WTC11 (cell line): ENCODE measurements at regions not wholly inside any gene's neighbourhood (a gene's known extent, or its start where the extent isn't known, plus 50 kb on each side); places are given as distances from the start of the nearest gene placed in this dataset.

ENCODE experiments used
- ATF2 ChIP-seq: sonication (generic); formaldehyde crosslinking; IDR thresholded peaks from 2 replicates; pipeline ENCODE4 v1.8.1; 2022; ENCODE audit warnings: low read depth, missing genetic modification reagents, borderline replicate concordance
- ATF3 ChIP-seq: sonication (generic); formaldehyde crosslinking; conservative IDR thresholded peaks from 2 replicates; pipeline ENCODE4 v1.8.1; 2022; ENCODE audit warnings: mild to moderate bottlenecking, missing genetic modification reagents
- CREB1 ChIP-seq: sonication (generic); formaldehyde crosslinking; IDR thresholded peaks from 2 replicates; pipeline ENCODE4 v1.8.0; 2023; ENCODE audit warnings: mild to moderate bottlenecking, missing genetic modification reagents
- CTCF ChIP-seq: fragments of 200-600 bp; IDR thresholded peaks from 2 replicates; pipeline ENCODE4 v1.8.0; 2022; ENCODE audit warnings: antibody characterized with exemption
- ELF4 ChIP-seq: sonication (generic); formaldehyde crosslinking; IDR thresholded peaks from 2 replicates; pipeline ENCODE4 v1.8.1; 2022; ENCODE audit warnings: low read depth, mild to moderate bottlenecking, moderate library complexity, missing genetic modification reagents
- NFYB ChIP-seq: sonication (generic); formaldehyde crosslinking; conservative IDR thresholded peaks from 2 replicates; pipeline ENCODE4 v1.8.0; 2022; ENCODE audit warnings: low read depth, missing genetic modification reagents
- NR3C1 ChIP-seq: sonication (generic); formaldehyde crosslinking; conservative IDR thresholded peaks from 2 replicates; pipeline ENCODE4 v1.8.1; 2023; ENCODE audit warnings: low read depth, mild to moderate bottlenecking, missing genetic modification reagents
- TF ChIP-seq, protein P1 (sequence below): sonication (generic); formaldehyde crosslinking; IDR thresholded peaks from 2 replicates; pipeline ENCODE4 v1.8.0; 2022; ENCODE audit warnings: mild to moderate bottlenecking, missing genetic modification reagents
- TF ChIP-seq, protein P2 (sequence below): sonication (generic); formaldehyde crosslinking; conservative IDR thresholded peaks from 2 replicates; pipeline ENCODE4 v1.8.1; 2023; ENCODE audit warnings: mild to moderate bottlenecking, low read depth, missing genetic modification reagents, moderate library complexity

- TF ChIP-seq ATF3 (no peak), CTCF (no peak), NR3C1 (CRISPR knock-in tag) (no peak), ATF2 (no peak), CREB1 (CRISPR knock-in tag) (no peak), NFYB (CRISPR knock-in tag) (no peak), ELF4 (CRISPR knock-in tag) (no peak)
- TF ChIP-seq, protein P1, sequence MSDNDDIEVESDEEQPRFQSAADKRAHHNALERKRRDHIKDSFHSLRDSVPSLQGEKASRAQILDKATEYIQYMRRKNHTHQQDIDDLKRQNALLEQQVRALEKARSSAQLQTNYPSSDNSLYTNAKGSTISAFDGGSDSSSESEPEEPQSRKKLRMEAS (CRISPR knock-in tag), result no peak
- TF ChIP-seq, protein P2, sequence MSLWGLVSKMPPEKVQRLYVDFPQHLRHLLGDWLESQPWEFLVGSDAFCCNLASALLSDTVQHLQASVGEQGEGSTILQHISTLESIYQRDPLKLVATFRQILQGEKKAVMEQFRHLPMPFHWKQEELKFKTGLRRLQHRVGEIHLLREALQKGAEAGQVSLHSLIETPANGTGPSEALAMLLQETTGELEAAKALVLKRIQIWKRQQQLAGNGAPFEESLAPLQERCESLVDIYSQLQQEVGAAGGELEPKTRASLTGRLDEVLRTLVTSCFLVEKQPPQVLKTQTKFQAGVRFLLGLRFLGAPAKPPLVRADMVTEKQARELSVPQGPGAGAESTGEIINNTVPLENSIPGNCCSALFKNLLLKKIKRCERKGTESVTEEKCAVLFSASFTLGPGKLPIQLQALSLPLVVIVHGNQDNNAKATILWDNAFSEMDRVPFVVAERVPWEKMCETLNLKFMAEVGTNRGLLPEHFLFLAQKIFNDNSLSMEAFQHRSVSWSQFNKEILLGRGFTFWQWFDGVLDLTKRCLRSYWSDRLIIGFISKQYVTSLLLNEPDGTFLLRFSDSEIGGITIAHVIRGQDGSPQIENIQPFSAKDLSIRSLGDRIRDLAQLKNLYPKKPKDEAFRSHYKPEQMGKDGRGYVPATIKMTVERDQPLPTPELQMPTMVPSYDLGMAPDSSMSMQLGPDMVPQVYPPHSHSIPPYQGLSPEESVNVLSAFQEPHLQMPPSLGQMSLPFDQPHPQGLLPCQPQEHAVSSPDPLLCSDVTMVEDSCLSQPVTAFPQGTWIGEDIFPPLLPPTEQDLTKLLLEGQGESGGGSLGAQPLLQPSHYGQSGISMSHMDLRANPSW (CRISPR knock-in tag), result no peak
Observed at GRCh38 chr1:199112365-199112764, 473.5 kb downstream of the PTPRC start.
